ENCODE measurements at regions not wholly inside any gene's neighbourhood (a gene's known extent, or its start where the extent isn't known, plus 50 kb on each side); places are given as distances from the start of the nearest gene placed in this dataset.

DNA sequence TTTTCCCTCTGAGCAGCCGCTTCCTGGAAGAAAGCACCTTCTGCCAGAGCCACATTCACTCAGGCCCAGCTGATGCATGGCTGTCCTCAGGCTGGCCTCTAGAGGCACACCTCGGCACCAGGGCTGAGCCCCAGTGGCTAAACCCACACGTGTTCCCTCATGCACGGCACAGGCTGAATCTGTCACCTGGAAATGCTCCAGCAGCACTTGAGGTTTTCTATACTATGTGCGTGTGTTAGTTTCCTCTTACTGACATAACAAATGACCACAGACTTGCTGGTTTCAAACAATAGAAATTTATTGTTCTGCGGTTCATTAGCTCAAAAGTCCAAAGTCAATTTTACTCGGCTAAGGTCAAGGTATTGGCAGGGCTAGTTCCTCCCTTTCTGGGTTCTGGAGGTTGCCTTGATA lies 141.4 kb downstream of the LRRC70 start:
- TF ChIP-seq, protein P1, sequence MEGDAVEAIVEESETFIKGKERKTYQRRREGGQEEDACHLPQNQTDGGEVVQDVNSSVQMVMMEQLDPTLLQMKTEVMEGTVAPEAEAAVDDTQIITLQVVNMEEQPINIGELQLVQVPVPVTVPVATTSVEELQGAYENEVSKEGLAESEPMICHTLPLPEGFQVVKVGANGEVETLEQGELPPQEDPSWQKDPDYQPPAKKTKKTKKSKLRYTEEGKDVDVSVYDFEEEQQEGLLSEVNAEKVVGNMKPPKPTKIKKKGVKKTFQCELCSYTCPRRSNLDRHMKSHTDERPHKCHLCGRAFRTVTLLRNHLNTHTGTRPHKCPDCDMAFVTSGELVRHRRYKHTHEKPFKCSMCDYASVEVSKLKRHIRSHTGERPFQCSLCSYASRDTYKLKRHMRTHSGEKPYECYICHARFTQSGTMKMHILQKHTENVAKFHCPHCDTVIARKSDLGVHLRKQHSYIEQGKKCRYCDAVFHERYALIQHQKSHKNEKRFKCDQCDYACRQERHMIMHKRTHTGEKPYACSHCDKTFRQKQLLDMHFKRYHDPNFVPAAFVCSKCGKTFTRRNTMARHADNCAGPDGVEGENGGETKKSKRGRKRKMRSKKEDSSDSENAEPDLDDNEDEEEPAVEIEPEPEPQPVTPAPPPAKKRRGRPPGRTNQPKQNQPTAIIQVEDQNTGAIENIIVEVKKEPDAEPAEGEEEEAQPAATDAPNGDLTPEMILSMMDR (IDR thresholded peaks at IDR 0.05; ENCODE audit: control extremely low read depth, extremely low read depth, low read depth, missing control alignments), result no peak
- DNase-seq (ENCODE audit: extremely low spot score), result peak; percentile 37
- ChIA-PET CTCF (interaction anchor here (0.7 to 2.8 kb wide), 7 partner anchors 8 to 26 kb away, joined by 3 to 10 read pairs (median 4); no protein-coding TSS in a partner anchor), POLR2A (no interaction called here)

DNA sequence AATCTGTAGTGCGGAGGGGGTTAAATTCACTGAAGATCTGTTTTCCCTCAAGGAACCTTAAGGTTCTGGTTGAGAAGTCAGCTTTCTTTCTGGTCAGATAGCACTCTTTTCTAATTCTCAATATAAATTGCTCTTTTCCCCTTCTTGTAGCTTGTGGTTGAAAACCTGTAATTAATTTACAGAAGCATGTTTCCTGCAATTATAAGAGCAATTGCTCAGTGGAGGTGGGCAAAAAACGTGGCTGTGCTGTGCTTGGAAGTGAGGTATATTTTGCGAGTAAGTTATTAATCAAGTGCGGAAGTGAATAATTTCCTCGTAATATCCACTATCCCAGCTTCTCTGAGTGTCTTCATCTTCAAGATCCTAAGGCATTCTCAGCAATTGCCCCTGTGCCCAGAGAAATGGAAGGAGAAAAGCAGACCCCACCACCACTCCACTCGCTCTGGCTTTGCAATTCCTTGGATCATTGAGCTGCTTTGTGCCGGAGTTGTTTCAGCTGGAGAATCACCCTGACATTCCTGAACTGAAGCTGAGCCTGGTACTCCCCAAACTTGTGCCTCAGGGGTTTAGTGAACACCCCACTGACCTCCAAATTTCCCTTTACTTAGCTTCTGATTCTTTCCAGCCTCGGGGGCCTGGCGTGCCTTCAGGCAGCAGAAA lies 140.6 kb downstream of the LRRC70 start:
- POLR2A ChIA-PET, result no interaction called here
- no peak for DNase-seq (ENCODE audit: extremely low spot score)
- CTCF ChIA-PET, result interaction anchor here (0.9 to 2.8 kb wide), 8 partner anchors 9 to 272 kb away, joined by 3 to 10 read pairs (median 4); no protein-coding TSS in a partner anchor
- TF ChIP-seq, protein P1 (IDR thresholded peaks at IDR 0.05; ENCODE audit: control extremely low read depth, extremely low read depth, low read depth, missing control alignments), result no peak

DNA sequence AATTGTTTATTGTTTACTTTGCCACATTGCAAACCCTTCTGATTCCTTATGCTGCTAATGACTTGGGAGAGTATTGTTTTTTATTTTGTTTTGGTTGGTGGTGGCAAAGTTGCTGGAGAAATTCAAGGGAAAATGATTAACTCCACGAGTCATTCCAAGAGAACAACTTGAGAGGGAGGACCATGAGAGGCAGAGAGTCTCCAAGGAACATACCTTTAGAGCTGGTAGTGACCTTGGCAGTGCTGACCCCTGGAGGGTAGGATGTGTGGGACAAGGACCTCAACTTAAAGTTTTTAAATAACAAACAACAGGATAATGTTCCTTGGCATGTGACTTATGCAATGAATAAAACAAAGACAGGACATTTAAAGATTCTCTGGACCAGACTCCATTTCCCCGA lies 139.7 kb downstream of the LRRC70 start:
- TF ChIP-seq, protein P1 (IDR thresholded peaks at IDR 0.05; ENCODE audit: control extremely low read depth, extremely low read depth, low read depth, missing control alignments), result no peak
- ChIA-PET CTCF (interaction anchor here (1.0 to 1.9 kb wide), 2 partner anchors 8 to 271 kb away, joined by 3 to 4 read pairs; no protein-coding TSS in a partner anchor), POLR2A (no interaction called here)
- no peak for DNase-seq (ENCODE audit: extremely low spot score)

DNA sequence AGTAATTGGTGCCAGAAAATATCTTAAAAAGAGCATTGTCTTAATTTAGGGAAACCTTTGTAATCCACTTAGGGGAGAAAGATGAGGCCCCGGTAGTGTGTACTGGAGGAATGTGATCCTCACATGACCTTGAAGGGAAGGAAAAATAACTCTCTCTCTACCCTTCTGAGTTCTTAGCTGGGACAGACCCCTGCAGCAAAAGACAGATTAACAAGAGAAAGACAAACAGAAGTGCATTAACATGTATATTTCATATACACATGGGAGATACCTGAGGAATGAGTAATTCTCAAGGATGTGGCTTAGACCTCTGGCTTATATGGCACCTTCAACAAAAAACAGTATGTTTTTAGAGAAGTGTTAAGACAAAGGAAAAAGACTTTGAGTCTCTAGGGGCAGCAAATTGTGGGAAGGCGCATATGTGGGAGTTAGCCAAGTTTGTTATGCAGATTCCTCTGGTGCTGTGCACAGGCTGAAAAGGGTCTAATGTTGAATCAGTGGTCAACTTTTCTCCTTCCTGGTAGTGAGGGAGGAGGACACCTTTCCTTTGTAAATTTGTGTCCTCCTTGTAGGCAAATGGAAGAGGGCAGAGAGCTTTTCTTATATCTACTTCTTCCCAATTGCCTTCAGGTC lies 138.8 kb downstream of the LRRC70 start:
- TF ChIP-seq, protein P1 (IDR thresholded peaks at IDR 0.05; ENCODE audit: control extremely low read depth, extremely low read depth, low read depth, missing control alignments), result no peak
- POLR2A ChIA-PET, result no interaction called here
- DNase-seq (ENCODE audit: extremely low spot score), result no peak
- CTCF ChIA-PET, result interaction anchor here (1.9 kb wide), 1 partner anchor 271 kb away, joined by 4 read pairs; no protein-coding TSS in a partner anchor

DNA sequence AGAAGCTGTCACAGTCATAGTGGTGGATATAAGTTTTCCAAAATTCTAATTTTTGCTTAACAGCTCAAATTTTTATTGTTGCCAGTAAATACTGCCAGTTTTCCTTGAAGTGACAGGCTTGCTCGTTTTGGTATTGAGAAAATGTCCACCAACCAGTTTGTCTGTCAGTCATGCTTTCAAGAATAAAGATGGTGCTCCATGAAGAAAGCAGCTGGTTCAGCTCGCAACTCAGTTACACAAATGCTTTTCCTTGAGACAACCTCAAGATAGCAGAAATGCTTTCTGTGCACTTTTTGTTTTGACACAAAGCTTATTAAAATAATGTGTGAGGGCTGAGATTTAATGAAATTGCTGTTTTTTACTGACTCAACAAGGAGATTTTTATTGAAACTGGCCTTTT lies 135.7 kb downstream of the LRRC70 start:
- ChIA-PET POLR2A (no interaction called here), CTCF (interaction anchor here (0.7 to 1.4 kb wide), 4 partner anchors 10 to 63 kb away, joined by 3 read pairs; no protein-coding TSS in a partner anchor)
- TF ChIP-seq, protein P1 (IDR thresholded peaks at IDR 0.05; ENCODE audit: control extremely low read depth, extremely low read depth, low read depth, missing control alignments), result no peak
- no peak for DNase-seq (ENCODE audit: extremely low spot score)

DNA sequence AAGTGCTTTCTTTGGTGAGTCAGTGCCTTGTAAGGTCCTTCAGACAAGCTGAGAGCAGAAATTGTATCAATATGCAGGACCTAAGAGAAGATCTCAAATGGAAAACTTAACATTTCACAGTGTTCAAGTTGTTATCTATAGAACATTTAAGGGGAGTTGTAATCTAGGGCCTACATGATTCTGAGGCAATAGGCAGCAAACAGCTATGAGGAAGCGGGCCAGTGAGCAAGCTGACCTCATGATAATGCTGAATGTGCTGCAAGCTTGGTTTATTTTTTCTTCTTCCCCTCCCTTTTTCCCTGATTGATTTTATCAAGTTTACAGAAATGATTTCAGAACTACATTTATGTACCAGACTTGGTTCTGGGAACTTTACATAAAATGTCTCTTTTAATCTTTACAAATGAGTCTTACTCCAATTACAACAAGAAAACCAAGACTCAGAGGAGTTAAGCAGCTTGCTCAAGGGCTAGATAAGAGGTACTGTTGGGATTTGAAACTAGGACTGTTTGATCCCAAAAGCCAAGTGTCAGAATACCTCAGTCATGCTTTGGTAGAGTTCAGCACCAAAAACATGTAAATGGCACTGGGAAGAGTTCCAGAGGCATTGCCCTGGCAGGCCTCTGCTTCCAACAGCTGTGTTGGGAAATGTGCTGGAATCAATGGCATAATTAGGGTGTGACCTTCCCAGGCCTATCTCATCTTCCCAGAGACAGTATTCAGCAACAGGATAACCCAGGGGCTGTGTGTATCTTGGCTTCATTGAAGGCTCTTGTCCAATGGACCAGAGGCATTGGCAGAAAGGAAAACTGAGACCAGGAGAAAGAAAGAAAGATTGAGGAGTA lies 130.1 kb downstream of the LRRC70 start:
- DNase-seq (ENCODE audit: extremely low spot score), result no peak

More for the DNA sequence above, 130.1 kb downstream of the LRRC70 start:
- TF ChIP-seq, protein P1 (IDR thresholded peaks at IDR 0.05; ENCODE audit: control extremely low read depth, extremely low read depth, low read depth, missing control alignments), result no peak
- ChIA-PET CTCF (interaction anchor here (1.3 kb wide), 1 partner anchor 11 kb away, joined by 4 read pairs; no protein-coding TSS in a partner anchor), POLR2A (no interaction called here)
